ENCODE measurements at regions not wholly inside any gene's neighbourhood (a gene's known extent, or its start where the extent isn't known, plus 50 kb on each side); places are given as distances from the start of the nearest gene placed in this dataset.
"Not testable (repeated sequence)": the region's sequence is repeated elsewhere in the genome, so short reads cannot be mapped to it uniquely, and the experiment has no call there.

DNA sequence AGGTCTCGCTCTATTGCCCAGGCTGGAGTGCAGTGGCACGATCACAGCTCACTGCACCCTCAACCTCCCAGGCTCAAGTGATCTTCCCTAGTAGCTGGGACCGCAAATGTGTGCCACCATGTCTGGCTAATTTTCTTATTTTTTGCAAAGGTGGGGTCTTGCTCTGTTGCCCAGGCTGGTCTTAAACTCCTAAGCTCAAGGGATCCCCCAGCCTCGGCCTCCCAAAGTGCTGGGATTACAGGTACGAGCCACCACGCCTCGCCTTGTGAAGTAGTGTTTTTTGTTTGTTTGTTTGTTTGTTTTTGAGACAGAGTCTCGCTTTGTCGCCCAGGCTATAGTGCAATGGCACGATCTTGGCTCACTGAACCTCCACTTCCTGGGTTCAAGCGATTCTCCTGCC, 125.5 kb downstream of the HAUS1 start:
- TF ChIP-seq, protein P1, sequence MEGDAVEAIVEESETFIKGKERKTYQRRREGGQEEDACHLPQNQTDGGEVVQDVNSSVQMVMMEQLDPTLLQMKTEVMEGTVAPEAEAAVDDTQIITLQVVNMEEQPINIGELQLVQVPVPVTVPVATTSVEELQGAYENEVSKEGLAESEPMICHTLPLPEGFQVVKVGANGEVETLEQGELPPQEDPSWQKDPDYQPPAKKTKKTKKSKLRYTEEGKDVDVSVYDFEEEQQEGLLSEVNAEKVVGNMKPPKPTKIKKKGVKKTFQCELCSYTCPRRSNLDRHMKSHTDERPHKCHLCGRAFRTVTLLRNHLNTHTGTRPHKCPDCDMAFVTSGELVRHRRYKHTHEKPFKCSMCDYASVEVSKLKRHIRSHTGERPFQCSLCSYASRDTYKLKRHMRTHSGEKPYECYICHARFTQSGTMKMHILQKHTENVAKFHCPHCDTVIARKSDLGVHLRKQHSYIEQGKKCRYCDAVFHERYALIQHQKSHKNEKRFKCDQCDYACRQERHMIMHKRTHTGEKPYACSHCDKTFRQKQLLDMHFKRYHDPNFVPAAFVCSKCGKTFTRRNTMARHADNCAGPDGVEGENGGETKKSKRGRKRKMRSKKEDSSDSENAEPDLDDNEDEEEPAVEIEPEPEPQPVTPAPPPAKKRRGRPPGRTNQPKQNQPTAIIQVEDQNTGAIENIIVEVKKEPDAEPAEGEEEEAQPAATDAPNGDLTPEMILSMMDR (IDR thresholded peaks at IDR 0.05; ENCODE audit: extremely low read depth in 1 of 2, insufficient read depth in 1 of 2, low read depth in 1 of 2, low read length in 2 of 2): not testable (repeated sequence)
- not testable (repeated sequence) for TF ChIP-seq POLR2A (IDR thresholded peaks at IDR 0.05; ENCODE audit: low read depth, low read length); FOS (IDR thresholded peaks at IDR 0.05; ENCODE audit: borderline replicate concordance, insufficient read depth, low read length); JUN (IDR thresholded peaks at IDR 0.05; ENCODE audit: borderline replicate concordance, insufficient read depth, insufficient read length, low read depth); POLR2AphosphoS5 (IDR thresholded peaks at IDR 0.05; ENCODE audit: insufficient read depth, low read depth, low read length); GATA2 (IDR thresholded peaks at IDR 0.05; ENCODE audit: insufficient read depth, insufficient read length, low read depth, low read length); EZH2 (IDR thresholded peaks at IDR 0.05; ENCODE audit: borderline replicate concordance, low read depth, low read length, severe bottlenecking); MYC (IDR thresholded peaks at IDR 0.05; ENCODE audit: low read depth, low read length)
- TF ChIP-seq, protein P2, sequence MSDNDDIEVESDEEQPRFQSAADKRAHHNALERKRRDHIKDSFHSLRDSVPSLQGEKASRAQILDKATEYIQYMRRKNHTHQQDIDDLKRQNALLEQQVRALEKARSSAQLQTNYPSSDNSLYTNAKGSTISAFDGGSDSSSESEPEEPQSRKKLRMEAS (IDR thresholded peaks at IDR 0.05; ENCODE audit: insufficient read depth, insufficient read length): not testable (repeated sequence)
